Skeletal muscle satellite cell (primary cell): ENCODE measurements at regions not wholly inside any gene's neighbourhood (a gene's known extent, or its start where the extent isn't known, plus 50 kb on each side); places are given as distances from the start of the nearest gene placed in this dataset.

Experiments used
- H3K27me3 ChIP-seq: 2 replicates; pipeline ENCODE4 v1.7.0; 2013; ENCODE audit warnings: low read length; ENCODE audit not compliant: control insufficient read depth, insufficient read depth
- H3K36me3 ChIP-seq: 2 replicates; pipeline ENCODE4 v1.7.0; 2013; ENCODE audit warnings: mild to moderate bottlenecking, control low read depth, low read length; ENCODE audit not compliant: insufficient read depth
- H3K4me1 ChIP-seq: 2 replicates; pipeline ENCODE4 v1.7.0; 2013; ENCODE audit warnings: low read length; ENCODE audit not compliant: control insufficient read depth, insufficient read depth
- H3K4me2 ChIP-seq: 2 replicates; pipeline ENCODE4 v1.7.0; 2013; ENCODE audit warnings: mild to moderate bottlenecking, low read length
- H3K4me3 ChIP-seq: 2 replicates; pipeline ENCODE4 v1.7.0; 2013; ENCODE audit warnings: low read length
- H3K9ac ChIP-seq: 2 replicates; pipeline ENCODE4 v1.7.0; 2013; ENCODE audit warnings: mild to moderate bottlenecking, low read depth, low read length, moderate library complexity
- H3K9me3 ChIP-seq: replicated peaks from 2 replicates; pipeline ENCODE4 v1.7.0; 2013; ENCODE audit warnings: mild to moderate bottlenecking, control low read depth, low read length

- no peaks in the 10 kb centered on the region for H3K27me3 ChIP-seq
- H3K4me1 ChIP-seq: peaks cover 38% of the 10 kb centered on the region
- H3K4me3 ChIP-seq: no peak overlapping the region
- H3K9me3 ChIP-seq: no peaks in the 10 kb centered on the region
- H3K9ac ChIP-seq: peak overlapping the region; percentile 45
- H3K36me3 ChIP-seq: no peaks in the 10 kb centered on the region
- H3K4me2 ChIP-seq: no peak overlapping the region
Observed at GRCh38 chr7:46386428-46387399, 465.6 kb upstream of the IGFBP3 start.

DNA sequence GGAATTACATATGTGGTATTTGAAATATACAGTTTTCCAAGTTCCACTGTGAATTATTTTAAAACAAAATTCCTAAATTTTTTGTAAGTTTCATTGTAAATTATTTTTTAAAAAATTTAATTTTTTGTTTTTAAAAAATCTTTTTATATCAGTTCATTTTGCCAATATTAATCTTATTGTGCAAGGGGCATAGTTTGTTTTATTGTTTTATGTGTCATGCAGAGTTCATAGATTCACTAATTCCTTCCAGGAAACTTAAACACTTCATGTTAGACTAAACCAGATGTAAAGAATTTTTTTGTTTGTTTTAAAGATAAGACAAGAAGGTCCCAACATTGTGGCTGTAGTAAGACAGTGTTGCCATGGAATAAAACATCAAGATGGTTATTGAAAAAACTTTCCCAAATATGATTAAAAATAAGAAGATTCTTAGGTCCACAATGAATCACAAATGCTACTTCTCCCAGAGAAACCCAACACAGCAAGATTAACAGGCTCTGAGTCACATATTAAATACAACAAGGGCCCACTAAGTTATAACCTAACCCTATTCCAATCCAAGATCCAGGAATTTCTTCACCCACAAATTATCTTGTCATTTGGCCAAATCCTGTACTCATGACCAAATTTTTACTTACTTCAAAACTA lies 464.7 kb upstream of the IGFBP3 start:
- H3K4me2 ChIP-seq: no peak overlapping the region

DNA sequence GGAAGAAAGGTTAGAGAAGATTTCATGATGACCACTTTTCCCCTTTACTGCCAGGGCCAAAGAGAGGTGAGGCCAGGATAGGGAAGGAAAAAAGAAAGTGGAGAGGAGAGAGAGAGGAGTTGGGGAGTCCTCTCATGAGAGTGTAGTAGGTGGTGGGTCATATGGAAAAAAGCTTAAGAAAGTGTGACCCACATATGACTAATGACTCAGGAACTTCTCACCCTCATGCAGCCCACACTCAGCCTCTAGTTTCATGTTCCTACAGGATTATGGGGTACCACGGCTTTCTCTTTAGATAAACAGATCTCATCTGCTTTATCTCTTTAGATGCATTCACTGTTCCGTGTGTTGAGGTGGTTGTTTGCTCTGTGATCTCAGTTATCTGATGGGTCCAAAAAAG lies 462.5 kb upstream of the IGFBP3 start:
- Histone ChIP-seq H3K9ac (no peak overlapping the region), H3K4me2 (no peak overlapping the region), H3K4me1 (peaks cover 38% of the 10 kb centered on the region), H3K36me3 (no peaks in the 10 kb centered on the region), H3K27me3 (no peaks in the 10 kb centered on the region), H3K4me3 (no peak overlapping the region), H3K9me3 (no peaks in the 10 kb centered on the region)

More for the DNA sequence above, 464.7 kb upstream of the IGFBP3 start:
- peak overlapping the region; percentile 45 for H3K9ac ChIP-seq
- H3K4me1 ChIP-seq: peaks cover 38% of the 10 kb centered on the region
- H3K27me3 ChIP-seq: no peaks in the 10 kb centered on the region
- no peaks in the 10 kb centered on the region for H3K36me3 ChIP-seq
- no peak overlapping the region for H3K4me3 ChIP-seq
- no peaks in the 10 kb centered on the region for H3K9me3 ChIP-seq

DNA sequence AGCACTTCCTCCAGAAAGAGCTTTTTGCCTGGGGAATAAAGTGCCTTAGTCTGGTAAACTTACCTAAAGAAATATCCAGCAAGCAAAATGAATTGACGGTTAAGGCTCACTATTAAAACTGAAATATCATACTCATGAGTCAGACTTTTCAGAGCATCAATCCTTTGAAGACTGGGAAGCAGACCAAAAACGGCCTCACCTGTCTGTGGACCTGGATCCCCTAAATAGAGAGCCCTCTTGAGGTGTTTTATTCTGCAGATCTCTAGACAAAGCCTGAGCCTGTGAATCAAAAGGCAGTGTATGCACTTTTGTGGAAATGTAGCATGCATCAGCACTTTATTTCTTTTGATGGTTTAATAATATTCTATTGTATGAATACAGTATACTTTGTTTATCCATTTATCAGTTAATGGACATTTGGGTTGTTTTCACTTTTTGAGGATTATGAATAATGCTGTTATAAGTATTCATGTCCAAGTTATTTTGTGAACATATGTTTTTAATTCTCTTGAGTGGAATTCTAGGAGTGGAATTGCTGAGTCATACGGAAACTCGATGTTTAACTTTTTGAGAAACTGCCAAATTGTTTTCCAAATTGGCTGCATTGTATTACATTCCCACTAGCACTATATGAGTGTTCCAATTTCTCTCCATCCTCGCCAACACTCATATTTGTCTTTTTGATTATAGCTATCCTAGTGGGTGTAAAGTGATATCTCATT lies 449.0 kb upstream of the IGFBP3 start:
- Histone ChIP-seq H3K9me3 (no peaks in the 10 kb centered on the region), H3K4me2 (no peak overlapping the region), H3K36me3 (no peaks in the 10 kb centered on the region), H3K4me1 (peaks cover 14% of the 10 kb centered on the region), H3K4me3 (no peak overlapping the region), H3K9ac (no peak overlapping the region), H3K27me3 (no peaks in the 10 kb centered on the region)

- no peaks in the 10 kb centered on the region for H3K36me3 ChIP-seq
- peaks cover 14% of the 10 kb centered on the region for H3K4me1 ChIP-seq
- no peak overlapping the region for H3K9ac ChIP-seq
- no peak overlapping the region for H3K4me3 ChIP-seq
- no peak overlapping the region for H3K4me2 ChIP-seq
- H3K9me3 ChIP-seq: no peaks in the 10 kb centered on the region
- H3K27me3 ChIP-seq: no peaks in the 10 kb centered on the region
Observed at GRCh38 chr7:46368871-46369270, 447.8 kb upstream of the IGFBP3 start.

DNA sequence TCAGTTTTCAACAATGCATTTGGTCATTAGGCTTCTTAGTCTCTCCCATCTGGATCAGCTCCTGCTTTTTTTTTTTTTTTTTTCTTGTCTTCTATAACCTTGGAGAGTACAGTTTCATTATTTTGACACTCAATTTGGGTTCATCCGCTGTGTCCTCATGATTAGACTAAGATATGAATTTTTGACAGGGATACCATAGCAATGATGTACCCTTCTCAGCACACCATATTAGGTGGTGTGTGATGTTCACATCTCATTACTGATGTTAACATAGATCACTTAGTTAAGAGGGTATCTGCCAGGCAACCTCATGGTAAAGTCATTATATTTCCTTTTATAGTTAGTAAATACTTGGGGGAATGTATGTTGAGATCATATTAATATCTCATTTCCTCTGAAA lies 445.5 kb upstream of the IGFBP3 start:
- Histone ChIP-seq H3K9ac (no peak overlapping the region), H3K9me3 (no peaks in the 10 kb centered on the region), H3K4me2 (no peak overlapping the region), H3K27me3 (no peaks in the 10 kb centered on the region), H3K4me3 (no peak overlapping the region), H3K36me3 (no peaks in the 10 kb centered on the region), H3K4me1 (peaks cover 14% of the 10 kb centered on the region)

- Histone ChIP-seq H3K4me2 (no peak overlapping the region), H3K4me1 (no peaks in the 10 kb centered on the region), H3K27me3 (no peaks in the 10 kb centered on the region), H3K4me3 (no peak overlapping the region), H3K36me3 (no peaks in the 10 kb centered on the region), H3K9ac (no peak overlapping the region), H3K9me3 (no peaks in the 10 kb centered on the region)
Observed at GRCh38 chr7:46363688-46364087, 442.6 kb upstream of the IGFBP3 start.

DNA sequence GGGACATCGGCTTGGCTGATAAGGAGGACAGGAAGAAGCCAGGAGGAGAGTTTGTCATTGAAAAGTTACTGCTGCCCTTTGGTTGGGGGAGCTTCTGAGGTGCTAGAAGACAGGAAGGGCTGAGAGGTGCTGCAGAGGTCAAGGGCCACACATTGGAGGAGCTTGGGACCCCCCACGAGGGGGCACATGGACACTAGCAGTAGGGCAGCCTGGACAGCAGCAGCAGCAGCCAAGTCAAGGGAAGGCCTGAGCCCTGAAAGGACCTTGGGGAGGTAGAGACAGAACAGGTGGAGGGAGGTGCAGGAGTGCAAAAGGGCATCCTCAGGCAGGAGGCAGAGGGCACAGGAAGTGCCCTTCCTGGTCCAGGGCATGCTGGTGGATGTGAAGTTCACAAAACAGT lies 439.7 kb upstream of the IGFBP3 start:
- no peak overlapping the region for H3K9ac ChIP-seq
- H3K4me1 ChIP-seq: no peaks in the 10 kb centered on the region
- no peaks in the 10 kb centered on the region for H3K9me3 ChIP-seq
- no peaks in the 10 kb centered on the region for H3K27me3 ChIP-seq
- H3K4me3 ChIP-seq: no peak overlapping the region
- no peaks in the 10 kb centered on the region for H3K36me3 ChIP-seq
- no peak overlapping the region for H3K4me2 ChIP-seq

DNA sequence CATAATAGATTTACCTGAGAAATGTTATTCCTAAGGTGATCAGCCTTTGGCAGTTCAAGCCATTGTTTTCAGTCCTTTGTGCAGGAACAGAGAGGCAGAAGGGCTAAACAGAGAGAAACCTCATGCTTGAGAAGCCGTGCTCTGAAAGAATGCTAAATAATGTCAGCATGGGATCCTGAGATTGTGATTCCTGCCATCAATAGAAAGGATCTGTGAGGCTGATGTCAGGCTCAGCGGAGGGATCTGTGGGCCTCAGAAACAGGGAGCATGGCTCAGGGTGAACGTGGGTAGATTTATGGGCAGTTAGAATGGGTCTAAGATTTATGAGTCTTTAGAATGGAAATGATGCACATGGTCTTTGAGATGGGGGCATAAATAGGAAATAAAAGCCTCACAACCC lies 439.2 kb upstream of the IGFBP3 start:
- Histone ChIP-seq H3K4me2 (no peak overlapping the region), H3K27me3 (no peaks in the 10 kb centered on the region), H3K9me3 (no peaks in the 10 kb centered on the region), H3K9ac (no peak overlapping the region), H3K4me1 (no peaks in the 10 kb centered on the region), H3K4me3 (no peak overlapping the region), H3K36me3 (no peaks in the 10 kb centered on the region)

- Histone ChIP-seq H3K9ac (no peak overlapping the region), H3K9me3 (no peaks in the 10 kb centered on the region), H3K4me1 (no peaks in the 10 kb centered on the region), H3K27me3 (no peaks in the 10 kb centered on the region), H3K36me3 (no peaks in the 10 kb centered on the region), H3K4me3 (no peak overlapping the region), H3K4me2 (no peak overlapping the region)
Observed at GRCh38 chr7:46357851-46358250, 436.8 kb upstream of the IGFBP3 start.

DNA sequence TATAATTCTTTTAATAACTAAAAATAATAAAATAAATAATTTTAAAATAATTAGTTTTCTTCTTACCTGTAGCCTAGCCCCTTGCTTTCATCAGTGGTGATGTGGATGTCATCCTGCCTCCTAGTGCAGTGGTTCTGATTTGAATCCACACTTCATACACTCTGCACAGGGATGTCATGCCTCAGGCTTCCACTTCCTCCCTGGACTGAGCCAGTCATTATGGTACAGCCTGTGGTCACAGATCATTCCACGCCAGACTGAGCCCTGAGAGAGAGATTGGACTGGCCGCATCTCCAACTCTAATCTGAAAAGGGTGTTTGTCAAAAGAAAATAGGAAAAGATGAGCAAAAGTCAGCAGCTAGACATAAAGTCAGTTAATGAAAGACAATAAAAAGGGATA lies 436.2 kb upstream of the IGFBP3 start:
- H3K9ac ChIP-seq: no peak overlapping the region
- peaks cover under 1% of the 10 kb centered on the region for H3K4me1 ChIP-seq
- H3K4me3 ChIP-seq: no peak overlapping the region
- no peaks in the 10 kb centered on the region for H3K27me3 ChIP-seq
- no peaks in the 10 kb centered on the region for H3K9me3 ChIP-seq
- H3K4me2 ChIP-seq: no peak overlapping the region
- H3K36me3 ChIP-seq: no peaks in the 10 kb centered on the region
